CD4-positive, alpha-beta T cell treated with Interleukin-15 for 1 hour (primary cell): ENCODE measurements at regions not wholly inside any gene's neighbourhood (a gene's known extent, or its start where the extent isn't known, plus 50 kb on each side); places are given as distances from the start of the nearest gene placed in this dataset.

Experiments
- DNase-seq: peaks from one replicate; pipeline ENCODE4 v3.0.0-alpha.2; 2020

GRCh38 chr2:211241891-211242290 is 685.5 kb downstream of the CPS1 start:
- no peak for DNase-seq

GRCh38 chr2:211247751-211248150 is 691.4 kb downstream of the CPS1 start:
- DNase-seq, result no peak

- no peak for DNase-seq
Observed at GRCh38 chr2:211248841-211249240, 692.4 kb downstream of the CPS1 start.

- DNase-seq, result no peak
Observed at GRCh38 chr2:211251016-211251415, 694.6 kb downstream of the CPS1 start.

- DNase-seq, result no peak
Observed at GRCh38 chr2:211258646-211259335, 702.4 kb downstream of the CPS1 start.

- DNase-seq, result no peak
Observed at GRCh38 chr2:211259831-211260476, 703.6 kb downstream of the CPS1 start.

- DNase-seq, result no peak
Observed at GRCh38 chr2:211270257-211270656, 713.9 kb downstream of the CPS1 start.

- DNase-seq, result no peak
Observed at GRCh38 chr2:211281430-211282073, 725.2 kb downstream of the CPS1 start.

- no peak for DNase-seq
Observed at GRCh38 chr2:211302676-211303075, 746.3 kb downstream of the CPS1 start.

- no peak for DNase-seq
Observed at GRCh38 chr2:211306929-211307328, 750.5 kb downstream of the CPS1 start.
